RPMI7951 (cell line): ENCODE measurements at regions not wholly inside any gene's neighbourhood (a gene's known extent, or its start where the extent isn't known, plus 50 kb on each side); places are given as distances from the start of the nearest gene placed in this dataset.

Experiments
- DNase-seq: peaks from one replicate; pipeline ENCODE4 v3.0.0-alpha.2; 2012; ENCODE audit warnings: low read depth

- no peak for DNase-seq
These were observed 606.0 kb downstream of the ARL4A start for GRCh38 chr7:13293264-13294002.

GRCh38 chr7:13307040-13307439 is 619.6 kb downstream of the ARL4A start:
- no peak for DNase-seq

GRCh38 chr7:13308423-13308822 is 621.0 kb downstream of the ARL4A start:
- no peak for DNase-seq

- no peak for DNase-seq
These were observed 622.1 kb downstream of the ARL4A start for GRCh38 chr7:13309535-13309934.

- peak; percentile 24 for DNase-seq
These were observed 624.9 kb downstream of the ARL4A start for GRCh38 chr7:13312307-13312706.

GRCh38 chr7:13320333-13320732 is 632.9 kb downstream of the ARL4A start:
- DNase-seq, result no peak

- no peak for DNase-seq
These were observed 633.9 kb downstream of the ARL4A start for GRCh38 chr7:13321316-13321715.

- no peak for DNase-seq
These were observed 634.7 kb downstream of the ARL4A start for GRCh38 chr7:13322126-13322525.

- DNase-seq, result no peak
These were observed 640.2 kb downstream of the ARL4A start for GRCh38 chr7:13327669-13328068.

GRCh38 chr7:13333371-13333770 is 645.9 kb downstream of the ARL4A start:
- DNase-seq, result no peak

- no peak for DNase-seq
These were observed 648.8 kb downstream of the ARL4A start for GRCh38 chr7:13336227-13336626.

GRCh38 chr7:13352677-13353076 is 636.8 kb downstream of the ETV1 start:
- no peak for DNase-seq

- no peak for DNase-seq
These were observed 629.8 kb downstream of the ETV1 start for GRCh38 chr7:13359656-13360055.

- no peak for DNase-seq
These were observed 602.7 kb downstream of the ETV1 start for GRCh38 chr7:13386741-13387140.

GRCh38 chr7:13407911-13408310 is 581.6 kb downstream of the ETV1 start:
- no peak for DNase-seq

- DNase-seq, result no peak
These were observed 578.3 kb downstream of the ETV1 start for GRCh38 chr7:13411151-13411550.

GRCh38 chr7:13411636-13412035 is 577.8 kb downstream of the ETV1 start:
- DNase-seq, result no peak

GRCh38 chr7:13414181-13414580 is 575.3 kb downstream of the ETV1 start:
- DNase-seq, result no peak

- peak; percentile 2 for DNase-seq
These were observed 574.8 kb downstream of the ETV1 start for GRCh38 chr7:13414661-13415107.

- no peak for DNase-seq
These were observed 573.4 kb downstream of the ETV1 start for GRCh38 chr7:13416071-13416470.

GRCh38 chr7:13416544-13416943 is 572.9 kb downstream of the ETV1 start:
- DNase-seq, result no peak

- DNase-seq, result no peak
These were observed 568.7 kb downstream of the ETV1 start for GRCh38 chr7:13420726-13421125.

GRCh38 chr7:13421776-13422175 is 567.7 kb downstream of the ETV1 start:
- no peak for DNase-seq

- DNase-seq, result no peak
These were observed 555.5 kb downstream of the ETV1 start for GRCh38 chr7:13433946-13434345.
